ENCODE measurements at regions not wholly inside any gene's neighbourhood (a gene's known extent, or its start where the extent isn't known, plus 50 kb on each side); places are given as distances from the start of the nearest gene placed in this dataset.

DNA sequence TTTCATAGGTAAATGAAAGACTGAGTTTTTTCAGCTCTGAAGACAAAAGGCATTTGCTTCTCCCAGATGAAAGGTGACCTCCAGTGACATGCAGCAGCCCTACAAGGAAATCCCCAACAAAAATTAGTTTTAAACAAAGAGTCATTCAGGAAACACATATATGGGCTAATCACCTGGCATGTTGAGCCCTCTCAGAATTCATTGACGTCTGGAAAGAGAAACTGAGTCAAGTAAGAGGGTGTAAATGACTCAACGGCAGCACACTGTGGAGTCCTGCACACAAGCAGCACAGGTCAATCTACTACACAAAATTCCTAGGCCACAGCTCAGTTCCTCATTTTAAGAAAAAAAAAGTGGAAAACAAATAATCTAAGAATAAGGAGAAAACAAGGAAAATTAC is 592.3 kb downstream of the EPHA7 start:
- DNase-seq (ENCODE audit: low read depth, low spot score), result no peak

DNA sequence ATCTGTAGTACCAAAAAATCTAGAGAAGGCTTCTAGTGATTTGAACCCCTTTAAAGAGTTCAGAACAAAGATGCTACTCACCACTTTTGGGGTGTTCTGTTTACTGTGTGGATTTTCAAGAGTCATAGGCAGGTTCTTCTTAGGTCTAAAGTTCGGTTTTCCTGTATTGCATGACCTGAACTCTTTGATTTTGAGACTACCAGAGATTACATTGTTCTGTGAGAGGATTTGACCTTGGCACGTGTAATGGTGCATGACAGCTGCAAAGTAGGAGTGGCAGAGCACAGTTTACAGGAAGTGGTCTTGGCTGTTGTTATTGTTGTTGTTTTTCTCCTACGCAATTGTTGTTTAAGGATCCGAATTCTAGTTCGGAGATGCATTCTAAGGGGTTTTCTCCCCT is 592.7 kb downstream of the EPHA7 start:
- no peak for DNase-seq (ENCODE audit: low read depth, low spot score)

DNA sequence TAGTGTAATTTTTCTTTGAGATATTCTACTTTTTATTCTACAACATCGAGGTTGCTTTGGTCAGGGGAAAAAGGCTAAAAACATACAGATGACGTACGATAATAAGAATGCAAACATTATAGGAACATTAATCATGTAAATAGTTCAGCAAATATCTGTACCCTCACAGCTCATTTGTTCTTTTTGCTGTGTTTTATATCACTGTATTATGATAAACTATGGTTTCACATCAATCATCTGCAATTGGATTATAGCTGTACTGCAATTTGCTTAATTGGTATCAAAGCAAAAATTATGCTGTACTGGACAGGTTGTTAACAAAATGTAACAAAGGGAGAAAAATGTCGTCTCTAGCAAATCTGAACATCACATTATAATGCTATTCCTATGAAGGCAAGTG is 597.1 kb downstream of the EPHA7 start:
- DNase-seq (ENCODE audit: low read depth, low spot score), result no peak

DNA sequence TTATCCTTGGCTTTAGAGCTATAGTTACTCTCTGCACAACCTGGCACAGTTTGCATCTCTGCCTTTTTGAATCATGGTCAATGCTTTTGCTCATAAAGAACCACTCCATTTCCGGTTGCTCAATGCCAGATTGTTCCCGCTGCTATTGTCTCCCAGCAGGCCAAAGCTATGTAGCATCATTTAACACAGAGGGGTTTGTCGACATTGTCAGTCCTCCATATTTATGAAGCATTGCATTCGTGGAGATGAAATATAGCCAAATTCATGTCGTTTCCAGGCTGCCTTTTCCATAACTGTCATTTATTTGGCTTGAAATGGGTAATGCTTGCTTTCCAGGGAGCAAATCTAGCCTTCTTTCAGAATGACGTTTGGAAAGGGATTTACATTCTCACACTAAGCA is 598.8 kb downstream of the EPHA7 start:
- no peak for DNase-seq (ENCODE audit: low read depth, low spot score)

DNA sequence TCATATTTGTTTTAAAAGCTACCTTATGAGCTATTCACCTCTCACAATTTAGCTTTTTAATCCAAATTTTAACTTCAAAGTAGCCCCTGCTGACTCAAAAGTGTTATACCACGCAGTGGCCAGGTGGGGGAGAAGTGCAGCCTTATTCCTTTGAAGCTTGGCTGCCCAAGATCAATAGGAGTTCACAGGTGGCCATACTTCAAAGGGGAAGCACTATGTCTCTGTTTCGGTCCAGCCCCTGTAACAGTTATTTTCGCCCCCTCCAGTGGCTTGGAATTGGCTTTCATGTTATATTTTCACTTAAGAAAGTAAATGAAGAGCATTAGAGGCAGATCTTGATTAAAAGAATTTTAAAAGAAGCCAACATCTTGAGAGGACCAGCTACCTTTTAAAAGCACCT is 608.4 kb downstream of the EPHA7 start:
- no peak for DNase-seq (ENCODE audit: low read depth, low spot score)

DNA sequence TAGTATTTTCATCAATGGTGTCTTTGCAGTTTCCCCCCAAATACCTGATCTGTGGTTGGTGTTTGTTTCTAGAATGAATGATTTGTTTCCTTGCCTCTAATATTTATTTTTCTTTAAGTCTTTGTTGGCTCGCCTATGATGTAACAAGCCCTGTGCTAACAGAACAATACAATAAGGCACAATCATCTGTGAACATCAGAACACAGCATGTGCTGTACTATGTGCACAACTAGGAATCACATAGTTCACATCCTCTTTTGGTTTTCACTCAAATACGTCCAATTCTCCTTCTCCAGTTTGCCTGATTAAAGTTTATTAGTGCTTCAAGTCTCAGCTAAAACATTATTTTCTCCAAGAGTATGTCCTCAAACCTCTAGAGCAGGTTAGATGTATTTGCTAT is 613.1 kb downstream of the EPHA7 start:
- no peak for DNase-seq (ENCODE audit: low read depth, low spot score)

DNA sequence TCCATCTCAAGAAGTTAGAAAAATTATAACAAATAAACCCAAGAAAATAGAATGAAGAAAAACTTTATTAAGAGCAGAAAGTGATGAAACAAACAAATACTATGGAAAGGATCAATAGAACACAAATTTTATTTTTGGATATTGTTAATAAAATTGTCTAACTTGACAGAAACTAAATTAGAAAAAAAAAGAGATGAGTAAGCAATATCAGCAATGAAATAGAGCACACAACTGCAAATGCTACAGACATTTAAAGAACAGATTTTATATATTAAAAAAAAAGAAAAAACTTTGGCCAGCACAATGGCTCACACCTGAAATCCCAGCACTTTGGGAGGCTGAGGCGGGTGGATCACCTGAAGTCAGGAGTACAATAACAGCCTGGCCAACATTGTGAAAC is 628.0 kb downstream of the EPHA7 start:
- DNase-seq (ENCODE audit: low read depth, low spot score), result no peak

DNA sequence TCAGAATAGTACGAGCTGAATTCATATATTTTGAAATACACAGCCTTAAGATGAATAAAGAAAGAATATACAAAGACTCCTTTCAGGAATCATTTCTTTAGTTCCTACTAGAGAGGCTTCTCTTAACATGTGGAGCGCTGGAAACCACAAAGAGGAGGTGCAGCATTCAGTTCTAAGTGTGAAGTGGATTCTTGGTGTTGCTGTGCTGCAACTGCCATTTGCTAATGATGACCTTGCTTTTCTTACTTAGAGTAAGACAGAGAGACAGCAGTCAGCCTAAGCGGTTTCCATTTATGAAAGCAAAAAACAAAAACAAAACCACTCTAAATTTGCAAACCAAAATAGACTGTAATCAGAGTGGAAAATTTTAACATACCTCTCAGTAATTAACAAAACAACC is 629.0 kb downstream of the EPHA7 start:
- no peak for DNase-seq (ENCODE audit: low read depth, low spot score)

DNA sequence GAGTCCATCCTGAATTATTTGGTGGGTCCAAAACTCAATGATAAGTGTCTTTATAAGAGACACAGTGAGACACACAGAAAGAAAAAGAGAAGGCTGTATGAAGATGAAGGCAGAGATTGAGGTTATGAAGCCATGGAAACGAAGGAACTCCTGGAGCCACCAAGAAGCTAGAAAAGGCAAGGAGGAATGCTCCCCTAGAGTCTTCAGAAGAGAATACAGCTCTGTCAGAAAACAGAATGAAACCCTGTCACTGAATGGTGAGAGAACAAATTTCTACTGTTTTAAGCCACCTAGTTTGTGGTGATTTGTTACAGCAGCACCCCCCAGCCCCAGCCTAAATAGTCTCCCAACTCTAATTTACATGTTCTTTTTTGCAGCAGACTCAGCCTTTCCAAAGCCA is 635.1 kb downstream of the EPHA7 start:
- DNase-seq (ENCODE audit: low read depth, low spot score), result no peak

DNA sequence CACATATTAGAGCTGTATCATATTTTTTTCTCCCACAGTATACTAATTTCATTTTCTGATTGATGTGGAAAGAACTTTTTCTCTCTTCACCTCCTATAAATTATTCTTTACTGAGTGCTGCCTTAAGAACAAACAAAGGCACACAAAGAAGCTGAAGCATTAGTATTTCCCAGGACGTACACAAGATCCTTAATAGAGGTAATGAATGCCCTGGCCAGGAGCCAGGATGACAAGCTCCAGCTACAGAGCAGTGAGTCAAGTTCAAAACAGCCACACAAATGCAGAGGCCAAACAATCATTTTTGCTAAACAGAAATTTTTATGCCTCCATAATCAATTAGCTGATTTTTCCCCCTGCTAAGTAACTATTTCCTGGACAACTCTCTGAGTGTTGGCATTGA is 639.6 kb downstream of the EPHA7 start:
- DNase-seq (ENCODE audit: low read depth, low spot score), result no peak

DNA sequence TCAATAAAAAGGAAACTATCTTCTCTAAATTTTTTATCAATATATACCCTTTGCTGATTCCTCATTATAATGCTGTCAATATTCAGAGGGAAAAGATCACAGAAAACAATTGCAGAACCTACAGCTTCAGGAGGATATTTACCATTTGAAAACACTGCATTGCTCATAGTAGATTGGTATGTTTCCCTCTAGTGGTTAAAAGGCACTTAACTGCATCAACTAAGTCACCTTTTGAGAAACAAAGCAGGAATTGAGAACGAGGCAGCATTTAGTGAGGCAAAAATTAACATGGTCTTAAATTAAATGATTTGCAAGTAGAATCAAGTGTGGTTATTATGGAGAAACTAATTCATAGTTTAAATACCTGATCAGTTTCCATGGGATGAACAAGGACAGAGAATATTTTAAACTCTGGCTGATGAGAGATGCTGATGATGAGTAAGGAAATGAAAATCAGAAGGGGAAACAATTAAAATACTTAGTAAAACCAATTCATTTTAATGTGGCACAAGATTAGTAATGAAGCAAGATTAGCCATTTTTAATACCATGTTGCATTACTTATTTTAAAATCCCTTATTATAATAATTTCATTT is 642.1 kb downstream of the EPHA7 start:
- DNase-seq (ENCODE audit: low read depth, low spot score), result no peak

DNA sequence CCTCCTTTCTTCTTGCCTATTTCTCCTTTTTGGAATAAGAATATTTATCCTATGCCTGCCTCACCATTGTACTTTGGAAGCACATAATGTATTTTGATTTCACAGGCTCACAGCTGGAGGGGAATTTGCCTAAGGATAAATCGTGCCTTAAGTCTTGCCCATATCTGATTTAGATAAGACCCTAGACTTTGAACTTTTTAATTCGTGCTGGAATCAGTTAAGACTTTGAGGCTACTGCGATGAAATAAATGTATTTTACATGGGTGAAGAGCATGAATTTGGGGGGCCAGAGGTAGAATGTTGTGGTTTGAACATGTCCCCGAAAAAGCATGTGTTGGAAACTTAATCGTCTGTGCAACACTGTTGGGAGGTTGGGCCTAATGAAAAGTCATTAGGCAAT is 648.8 kb downstream of the EPHA7 start:
- no peak for DNase-seq (ENCODE audit: low read depth, low spot score)

DNA sequence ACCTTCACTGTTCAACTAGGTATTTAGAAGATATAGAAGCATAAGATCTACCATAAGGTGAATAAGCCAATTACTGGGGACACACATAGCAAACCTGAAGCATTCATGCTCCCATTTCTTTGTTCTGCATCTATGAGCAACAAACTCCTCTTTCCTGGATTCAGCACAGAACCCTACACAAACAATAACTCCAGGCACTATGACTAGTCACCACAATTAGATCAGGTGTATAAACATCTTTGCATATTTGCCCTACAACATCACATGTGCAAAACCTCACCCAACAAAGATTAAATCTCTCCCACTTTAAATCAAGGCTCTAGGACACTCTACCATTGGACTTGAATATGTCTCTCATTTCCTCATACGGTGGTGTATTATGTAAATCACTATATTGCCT is 652.3 kb downstream of the EPHA7 start:
- no peak for DNase-seq (ENCODE audit: low read depth, low spot score)

DNA sequence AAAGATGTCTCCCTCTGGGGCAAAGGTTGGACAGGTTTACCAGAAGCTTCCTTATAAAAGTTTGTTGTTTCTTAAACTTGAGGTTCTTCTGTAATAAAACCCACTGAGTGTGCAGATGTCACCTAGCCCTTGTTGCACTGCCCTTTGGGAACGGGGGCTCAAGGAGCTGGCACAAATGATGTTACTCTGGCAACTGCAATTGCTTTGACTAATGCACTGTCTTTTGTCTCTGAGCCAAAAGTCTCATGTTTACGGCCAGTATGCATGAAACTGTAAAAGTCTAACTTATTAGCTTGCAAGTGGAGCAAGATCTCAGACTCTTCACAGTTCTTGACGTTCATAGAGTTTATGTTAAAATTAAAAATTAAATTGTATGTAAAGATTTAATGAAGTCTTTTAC is 655.7 kb downstream of the EPHA7 start:
- DNase-seq (ENCODE audit: low read depth, low spot score), result no peak

DNA sequence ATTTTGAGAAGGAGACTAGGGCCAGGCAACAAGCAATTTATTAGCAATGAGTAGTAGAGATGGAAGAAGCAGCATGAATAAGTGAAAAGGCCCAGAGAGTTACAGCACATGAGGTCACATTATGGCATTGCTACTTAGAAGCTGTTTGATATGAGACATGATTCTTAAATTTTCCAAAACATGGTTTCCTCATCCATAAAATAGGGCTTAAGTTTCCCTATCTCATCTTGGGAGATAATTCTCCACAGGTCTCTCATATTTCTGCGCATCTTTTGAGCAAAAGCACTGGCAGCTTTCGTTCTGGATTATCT is 656.1 kb downstream of the EPHA7 start:
- no peak for DNase-seq (ENCODE audit: low read depth, low spot score)

DNA sequence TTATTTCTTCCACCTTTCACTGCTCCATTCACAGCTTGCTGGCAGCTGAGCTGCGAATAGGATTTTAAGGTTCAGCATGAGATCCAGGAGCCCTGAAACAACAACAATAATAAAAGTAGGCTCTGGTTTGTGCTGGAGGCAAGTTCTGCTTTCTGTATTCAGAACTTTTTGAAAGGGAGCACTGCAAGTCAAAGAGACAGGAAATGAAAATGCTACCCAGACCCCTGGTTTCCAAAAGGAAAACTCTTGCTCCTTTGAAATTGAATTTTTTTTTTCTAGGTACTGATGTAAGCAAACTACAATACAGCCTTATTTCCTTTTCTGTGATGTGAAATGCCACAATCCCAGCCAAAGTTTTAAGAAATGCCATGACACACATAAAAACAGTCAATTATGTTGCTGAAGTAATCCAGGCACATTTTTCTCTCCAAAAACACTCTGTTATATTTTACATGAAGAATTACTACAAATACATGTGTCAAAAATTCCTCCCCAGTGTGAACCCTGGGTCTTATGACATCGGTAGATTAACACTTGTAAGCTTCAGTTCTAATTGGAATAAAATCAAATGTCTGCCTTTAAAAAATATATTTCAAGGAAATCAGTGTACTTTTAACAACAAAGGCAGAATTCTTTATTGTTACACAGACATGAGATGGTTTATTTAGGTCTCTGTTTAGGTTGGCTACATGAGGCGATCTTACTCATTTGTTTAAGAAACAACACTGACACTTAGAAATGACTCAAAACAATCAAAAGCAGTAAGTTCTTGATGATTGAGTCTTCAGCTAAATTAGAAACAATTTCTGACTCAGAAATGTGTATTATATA is 656.7 kb downstream of the EPHA7 start:
- no peak for DNase-seq (ENCODE audit: low read depth, low spot score)

DNA sequence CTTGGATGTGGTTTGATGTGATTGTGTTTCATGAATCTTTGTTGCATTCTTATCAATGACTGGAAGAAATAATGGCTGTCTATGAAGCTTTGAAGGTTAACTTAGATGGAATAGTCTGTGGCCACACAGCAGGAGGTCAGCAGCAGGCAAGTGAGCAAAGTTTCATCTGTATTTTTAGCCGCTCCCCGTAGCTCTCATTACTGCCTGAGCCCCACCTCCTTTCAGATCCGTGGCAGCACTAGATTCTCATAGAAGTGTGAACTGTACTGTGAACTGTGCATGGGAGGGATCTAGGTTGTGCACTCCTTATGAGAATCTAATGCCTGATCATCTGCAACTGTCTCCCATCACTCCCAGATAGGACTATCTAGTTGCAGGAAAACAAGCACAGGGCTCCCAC is 660.2 kb downstream of the EPHA7 start:
- no peak for DNase-seq (ENCODE audit: low read depth, low spot score)

DNA sequence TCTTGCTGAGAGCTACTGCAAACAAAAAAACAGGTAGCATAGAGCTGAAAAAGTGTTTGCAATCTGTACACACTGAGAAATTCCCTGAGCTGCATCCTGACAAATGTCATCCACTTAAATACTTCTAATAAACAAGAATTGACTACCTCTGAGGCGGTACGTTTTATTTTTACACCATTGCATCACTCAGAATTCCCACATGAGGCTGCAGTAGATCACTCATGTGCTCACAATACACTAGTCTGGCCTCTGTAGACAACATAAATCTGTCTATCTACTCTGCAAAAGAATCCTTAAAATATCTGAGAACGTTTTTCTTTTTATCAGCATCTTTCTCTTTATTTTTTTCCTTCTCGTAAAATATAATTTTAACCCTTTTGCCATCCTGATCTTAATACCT is 661.4 kb downstream of the EPHA7 start:
- no peak for DNase-seq (ENCODE audit: low read depth, low spot score)

DNA sequence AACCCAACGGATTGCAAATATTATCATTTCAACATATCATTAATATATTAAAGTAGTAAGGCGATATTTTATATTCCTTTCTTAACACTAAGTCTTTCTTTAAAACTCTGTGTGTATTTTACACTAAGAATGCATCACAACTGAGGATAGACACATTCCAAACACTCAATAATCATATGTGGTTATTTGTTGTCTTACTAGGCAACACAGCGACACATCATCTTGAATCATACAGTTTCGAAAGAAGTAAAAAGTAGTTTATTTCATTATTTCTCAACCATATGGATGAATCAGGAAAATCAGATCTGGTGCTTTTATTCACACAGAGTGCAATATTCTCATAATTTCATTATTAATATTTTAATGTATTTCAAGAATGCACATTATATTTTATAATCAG is 662.4 kb downstream of the EPHA7 start:
- DNase-seq (ENCODE audit: low read depth, low spot score), result no peak

DNA sequence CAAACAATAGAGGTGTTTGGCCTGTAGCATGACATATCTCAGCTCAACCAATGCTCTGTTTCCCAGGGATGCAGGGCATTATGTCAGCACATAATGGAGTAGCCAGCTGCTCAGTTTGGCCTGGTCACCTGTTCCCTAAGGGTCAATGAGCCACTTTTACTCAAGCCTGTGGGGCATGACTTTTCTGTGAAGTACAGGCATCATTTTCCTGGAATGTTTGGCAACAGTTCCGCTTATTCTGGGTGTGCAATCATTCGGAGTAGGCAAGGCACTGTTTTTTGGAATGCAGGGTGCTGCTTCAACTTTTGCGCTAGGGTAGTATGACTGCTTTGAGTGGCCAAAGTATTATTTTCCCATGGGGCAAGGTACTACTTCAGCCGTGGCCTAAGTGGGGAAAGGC is 665.4 kb downstream of the EPHA7 start:
- no peak for DNase-seq (ENCODE audit: low read depth, low spot score)

DNA sequence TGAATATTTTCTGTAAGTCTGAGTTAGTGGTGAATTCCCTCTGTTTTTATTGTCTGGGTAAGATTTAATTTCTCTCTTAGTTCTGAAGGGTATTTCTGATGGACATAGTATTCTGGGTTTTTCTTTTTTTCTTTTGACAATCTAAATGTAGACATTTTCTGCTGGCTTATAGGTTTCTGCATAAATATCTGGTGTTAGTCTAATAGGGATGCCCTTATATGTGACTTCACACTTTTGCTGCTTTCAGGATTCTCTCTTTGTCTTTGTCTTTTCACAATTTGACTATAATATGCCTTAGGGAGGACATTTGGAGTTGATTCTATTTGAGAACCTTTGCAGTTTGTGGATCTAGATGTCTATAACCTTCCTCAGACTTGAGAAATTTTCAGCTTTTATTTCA is 667.2 kb downstream of the EPHA7 start:
- DNase-seq (ENCODE audit: low read depth, low spot score), result no peak

DNA sequence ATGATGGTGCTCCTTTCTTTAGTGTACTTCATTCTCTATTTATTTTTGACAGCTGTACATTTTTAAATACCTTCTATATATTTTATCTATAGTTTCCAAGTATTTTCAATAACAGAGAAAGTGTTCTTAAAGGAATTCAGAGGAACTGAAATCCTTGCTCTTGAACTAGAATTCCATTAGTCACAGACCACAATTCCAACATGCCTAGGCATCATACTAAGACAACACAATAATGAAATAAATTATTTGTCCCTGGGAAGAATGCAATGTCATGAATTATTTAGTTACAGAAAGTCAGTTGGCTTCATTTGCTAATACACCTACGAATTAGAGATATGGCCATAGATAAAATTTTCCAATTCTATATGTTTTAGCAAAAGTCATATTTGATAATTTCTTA is 671.2 kb downstream of the EPHA7 start:
- no peak for DNase-seq (ENCODE audit: low read depth, low spot score)

DNA sequence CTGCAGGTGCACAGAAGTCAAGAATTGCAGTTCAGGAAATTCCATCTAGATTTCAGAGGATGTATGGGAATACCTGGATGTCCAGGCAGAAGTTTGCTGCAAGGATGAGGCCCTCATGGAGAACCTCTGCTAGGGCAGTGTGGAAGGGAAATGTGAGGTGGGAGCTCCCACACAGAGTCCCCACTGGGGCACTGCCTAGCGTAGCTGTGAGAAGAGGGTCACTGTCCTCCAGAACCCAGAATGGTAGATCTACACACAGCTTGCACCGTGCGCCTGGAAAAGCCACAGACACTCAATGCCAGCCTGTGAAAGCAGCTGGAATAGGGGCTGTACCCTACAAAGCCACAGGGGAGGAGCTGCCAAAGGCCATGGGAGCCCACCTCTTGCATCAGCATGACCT is 681.4 kb downstream of the EPHA7 start:
- DNase-seq (ENCODE audit: low read depth, low spot score), result no peak
